D721Med (cell line): ENCODE measurements at regions not wholly inside any gene's neighbourhood (a gene's known extent, or its start where the extent isn't known, plus 50 kb on each side); places are given as distances from the start of the nearest gene placed in this dataset.

ENCODE experiments used
- DNase-seq: peaks from one replicate; pipeline ENCODE4 v3.0.0; 2011; ENCODE audit warnings: low spot score; ENCODE audit not compliant: insufficient read length
- FAIRE-seq: peaks from 2 replicates; lab custom pipeline; 2011; peaks lifted over from hg19 to GRCh38; lab: Jason Lieb, UNC
- TF ChIP-seq, protein P1 (sequence below): IDR thresholded peaks from 2 replicates; pipeline ENCODE4 v1.5.1; 2012; ENCODE audit warnings: mild to moderate bottlenecking, control low read depth; ENCODE audit not compliant: insufficient read depth; ENCODE audit errors: missing control alignments

DNA sequence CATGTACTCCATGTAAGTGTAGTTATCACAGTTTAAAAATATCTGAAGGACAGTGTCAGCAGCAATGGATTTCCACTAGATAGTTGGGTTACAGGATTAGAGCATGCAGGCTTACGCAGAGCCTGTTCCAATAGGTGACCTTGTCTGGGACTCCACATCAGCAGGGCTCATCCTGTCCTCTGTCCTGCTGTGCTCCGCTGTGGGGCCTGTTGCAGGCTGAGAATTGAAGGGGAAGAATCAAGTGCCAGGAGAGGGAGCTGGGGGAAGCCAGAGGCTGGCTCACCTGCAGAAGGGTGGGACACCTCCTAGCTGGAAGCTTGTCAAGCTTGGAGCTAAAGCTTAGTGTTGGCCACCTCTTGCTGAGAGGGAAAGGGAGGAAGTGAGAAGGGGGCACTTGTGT lies 62.8 kb downstream of the XCL2 start:
- DNase-seq (no peak), FAIRE-seq (no peak)
- TF ChIP-seq, protein P1, sequence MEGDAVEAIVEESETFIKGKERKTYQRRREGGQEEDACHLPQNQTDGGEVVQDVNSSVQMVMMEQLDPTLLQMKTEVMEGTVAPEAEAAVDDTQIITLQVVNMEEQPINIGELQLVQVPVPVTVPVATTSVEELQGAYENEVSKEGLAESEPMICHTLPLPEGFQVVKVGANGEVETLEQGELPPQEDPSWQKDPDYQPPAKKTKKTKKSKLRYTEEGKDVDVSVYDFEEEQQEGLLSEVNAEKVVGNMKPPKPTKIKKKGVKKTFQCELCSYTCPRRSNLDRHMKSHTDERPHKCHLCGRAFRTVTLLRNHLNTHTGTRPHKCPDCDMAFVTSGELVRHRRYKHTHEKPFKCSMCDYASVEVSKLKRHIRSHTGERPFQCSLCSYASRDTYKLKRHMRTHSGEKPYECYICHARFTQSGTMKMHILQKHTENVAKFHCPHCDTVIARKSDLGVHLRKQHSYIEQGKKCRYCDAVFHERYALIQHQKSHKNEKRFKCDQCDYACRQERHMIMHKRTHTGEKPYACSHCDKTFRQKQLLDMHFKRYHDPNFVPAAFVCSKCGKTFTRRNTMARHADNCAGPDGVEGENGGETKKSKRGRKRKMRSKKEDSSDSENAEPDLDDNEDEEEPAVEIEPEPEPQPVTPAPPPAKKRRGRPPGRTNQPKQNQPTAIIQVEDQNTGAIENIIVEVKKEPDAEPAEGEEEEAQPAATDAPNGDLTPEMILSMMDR = no peak

DNA sequence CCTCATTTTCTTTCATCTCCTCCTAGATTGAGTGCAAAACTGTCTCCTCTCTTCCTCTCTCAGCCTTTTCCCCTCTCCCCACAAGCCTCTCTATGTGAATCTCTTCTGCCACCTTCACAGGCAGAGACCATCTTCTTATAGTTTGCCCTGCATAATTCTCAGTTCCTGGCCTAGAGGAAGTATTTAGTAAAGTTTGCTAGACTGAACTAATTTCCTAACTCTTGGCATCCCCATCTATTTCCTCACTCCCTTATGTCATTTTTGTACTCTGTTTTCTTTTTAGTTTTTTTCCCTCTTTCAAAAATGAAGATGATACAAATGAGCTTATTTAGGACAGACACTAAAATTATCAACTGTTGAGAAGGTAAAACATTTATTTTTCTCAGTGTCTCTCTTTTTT lies 66.0 kb downstream of the XCL2 start:
- no peak for FAIRE-seq
- TF ChIP-seq, protein P1 = no peak
- no peak for DNase-seq

DNA sequence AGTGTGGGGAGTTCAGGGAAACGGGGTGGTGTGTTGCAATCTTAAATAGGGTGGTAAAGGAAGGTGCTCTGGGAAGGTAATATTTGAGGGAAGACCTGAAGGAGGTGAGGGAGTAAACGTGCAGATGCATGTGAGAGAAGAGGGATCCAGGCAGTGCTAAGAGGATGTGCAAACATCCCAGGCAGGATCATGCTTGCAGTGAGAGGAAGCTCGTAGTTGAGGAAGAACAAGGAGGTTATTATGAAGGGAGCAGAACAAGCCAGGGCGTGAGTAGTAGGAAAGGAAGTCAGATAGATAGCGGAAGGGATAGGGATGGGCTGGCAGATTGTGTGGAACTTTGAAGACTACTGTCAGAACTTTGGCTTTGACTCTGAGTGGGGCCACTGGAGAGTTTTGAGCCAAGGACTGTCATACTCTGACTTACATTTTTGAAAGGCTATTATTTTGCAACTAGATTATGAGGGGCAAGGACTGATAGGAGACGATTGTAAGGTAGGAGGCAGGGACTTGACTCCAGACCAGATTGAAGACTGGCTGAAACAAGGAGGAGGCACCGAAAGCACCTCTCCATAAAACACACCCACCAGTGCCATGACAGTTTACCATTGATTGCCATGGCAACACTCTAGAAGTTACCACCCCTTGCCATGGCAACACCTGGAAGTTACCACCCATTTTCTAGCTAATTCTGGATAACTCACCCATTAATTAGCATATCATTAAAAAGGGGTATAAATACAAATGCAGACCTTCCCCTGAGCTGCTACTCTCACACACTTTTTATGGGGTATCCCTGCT lies 67.0 kb downstream of the XCL2 start:
- TF ChIP-seq, protein P1 = no peak
- FAIRE-seq (no peak), DNase-seq (no peak)

DNA sequence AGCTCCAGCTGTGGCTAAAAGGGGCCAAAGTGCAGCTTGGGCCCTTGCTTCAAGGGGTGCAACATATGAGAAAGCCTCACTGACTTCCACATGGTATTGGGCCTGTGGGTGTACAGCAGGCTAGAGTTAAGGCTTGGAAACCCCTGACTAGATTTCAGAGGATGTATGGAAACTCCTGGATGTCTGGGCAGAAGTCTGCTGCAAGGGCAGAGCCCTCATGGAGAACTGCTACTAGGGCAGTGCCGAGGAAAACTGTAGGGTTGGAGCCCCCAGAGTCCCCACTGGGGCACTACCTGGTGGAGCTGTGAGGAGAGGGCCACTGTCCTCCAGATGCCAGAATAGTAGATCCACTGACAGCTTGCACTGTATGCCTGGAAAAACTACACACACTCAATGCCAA lies 69.5 kb downstream of the XCL2 start:
- no peak for DNase-seq
- FAIRE-seq = no peak
- TF ChIP-seq, protein P1 = no peak

DNA sequence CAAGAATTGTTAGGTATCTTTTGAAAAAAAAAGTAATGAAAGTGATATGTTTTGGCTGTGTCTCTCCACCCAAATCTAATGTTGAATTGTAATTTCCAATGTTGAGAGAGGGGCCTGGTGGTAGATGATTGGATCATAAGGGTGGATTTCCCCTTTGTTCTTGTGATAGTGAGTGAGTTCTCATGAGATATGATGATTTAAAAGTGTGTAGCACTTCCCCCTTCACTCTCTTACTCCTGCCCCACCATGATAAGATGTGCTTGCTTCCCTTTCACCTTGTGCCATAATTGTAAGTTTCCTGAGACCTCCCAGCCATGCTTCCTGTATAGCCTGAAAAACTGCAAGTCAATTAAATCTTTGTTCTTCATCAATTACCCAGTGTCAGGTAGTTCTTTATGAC lies 70.7 kb downstream of the XCL2 start:
- TF ChIP-seq, protein P1 = no peak
- no peak for DNase-seq
- FAIRE-seq = no peak

DNA sequence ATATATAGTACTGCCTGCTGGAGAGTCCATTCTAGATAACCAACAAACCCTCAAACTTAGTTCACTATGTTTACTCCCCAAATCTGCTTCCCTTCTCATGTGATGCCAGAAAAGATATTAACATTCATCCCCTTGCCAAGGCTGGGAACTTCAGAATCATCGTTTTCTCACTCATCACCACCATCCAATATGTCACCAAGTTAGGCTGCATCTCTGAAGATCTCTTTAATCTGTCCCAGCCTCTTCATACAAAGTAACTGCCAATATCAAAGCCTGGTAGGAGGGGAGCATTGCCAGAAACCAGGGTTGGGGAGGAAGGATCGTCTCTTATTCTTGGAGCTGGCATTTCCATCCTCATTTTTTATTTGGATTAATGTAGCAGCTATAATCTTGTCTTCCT lies 71.6 kb downstream of the XCL2 start:
- FAIRE-seq = peak; percentile 25
- no peak for DNase-seq
- TF ChIP-seq, protein P1 = no peak

DNA sequence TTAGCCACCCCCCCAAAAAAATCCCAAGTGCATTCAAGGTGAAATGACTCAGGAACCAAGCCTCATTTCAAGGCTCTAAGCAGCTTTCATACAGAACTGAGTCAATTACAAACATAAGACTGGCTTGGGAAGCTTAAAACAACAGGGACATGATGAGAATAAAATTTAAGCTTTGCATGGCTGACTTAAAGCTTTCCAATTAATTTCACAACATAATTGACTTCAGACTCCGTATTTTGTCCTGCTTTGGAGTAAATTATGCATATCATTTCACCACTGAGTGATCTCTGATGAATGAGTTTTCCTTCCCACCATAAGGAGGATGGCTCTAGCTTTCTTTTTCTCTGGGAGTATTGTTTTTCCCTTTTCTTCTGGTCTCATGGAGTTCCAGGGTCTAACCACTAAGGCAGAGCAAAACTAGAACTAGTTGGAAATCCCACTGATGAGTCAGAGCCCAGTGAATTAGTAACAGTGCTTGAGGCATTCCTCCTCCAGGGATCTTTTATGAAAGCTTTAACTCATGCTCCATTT lies 72.8 kb downstream of the XCL2 start:
- FAIRE-seq = peak; percentile 96
- no peak for DNase-seq
- TF ChIP-seq, protein P1 = no peak
